K562 (cell line): ENCODE measurements at regions not wholly inside any gene's neighbourhood (a gene's known extent, or its start where the extent isn't known, plus 50 kb on each side); places are given as distances from the start of the nearest gene placed in this dataset.

ENCODE experiments used
- ATAC-seq: fragments of 200-7000 bp; cut with Tn5 transposase; 3 replicates; pipeline ENCODE4 v1.9.1; 2020; ENCODE audit warnings: moderate library complexity
- BruUV-seq: library from RNA; stranded (reverse); fragments of 400-500 nt; replicated peaks from 2 replicates; lab custom pipeline; 2021; lab: Mats Ljungman, UMichigan
- CTCF ChIA-PET: fragments of 300-600 bp; formaldehyde crosslinking; extraction: SDS; loops from one replicate; lab custom pipeline; 2021; ENCODE audit warnings: low intra/inter-chr PET ratio; lab: Yijun Ruan, JAX
- POLR2A ChIA-PET: fragments of 300-600, 350-650 bp; sonication (Branson Sonifier 250); formaldehyde crosslinking; extraction: SDS; loops from one replicate; lab custom pipeline; 2021; ENCODE audit warnings: antibody characterized with exemption, inconsistent platforms; lab: Yijun Ruan, JAX
- DNase-seq, 4 experiments: peaks; one replicate each; pipeline versions ENCODE4 v3.0.0 to v3.0.0-alpha.2; 2011 to 2018; ENCODE audit warnings: low spot score in 3 of 4, mixed read lengths in 3 of 4; ENCODE audit errors: extremely low read depth in 1 of 4
- FAIRE-seq: peaks from 2 replicates; lab custom pipeline; 2011; peaks lifted over from hg19 to GRCh38; lab: Jason Lieb, UNC
- H2AFZ ChIP-seq: 2 replicates; pipeline ENCODE4 v1.6.0; 2011; ENCODE audit warnings: low read depth, low read length, control low read depth, inconsistent platforms
- H3K27ac ChIP-seq: fragments of 200-600 bp; 3 replicates; pipeline ENCODE4 v1.8.0; 2011; ENCODE audit warnings: low read depth, mild to moderate bottlenecking, control low read depth, inconsistent platforms, low read length, moderate library complexity, mixed read lengths; ENCODE audit errors: extremely low read depth
- H3K27me3 ChIP-seq, 2 experiments: fragments of 300-600 bp in 1 of 2; 2 replicates in 1 of 2; 3 replicates in 1 of 2; pipeline versions ENCODE4 v1.6.0 to v1.8.0; 2011; ENCODE audit warnings: inconsistent platforms in 2 of 2, low read length in 2 of 2, mild to moderate bottlenecking in 1 of 2, mixed read lengths in 1 of 2, moderate library complexity in 1 of 2; ENCODE audit not compliant: control insufficient read depth in 2 of 2, insufficient read depth in 2 of 2
- H3K36me3 ChIP-seq: fragments of 300-600 bp; 3 replicates; pipeline ENCODE4 v1.8.0; 2011; ENCODE audit warnings: mild to moderate bottlenecking, low read length, inconsistent platforms; ENCODE audit not compliant: control insufficient read depth, insufficient read depth
- H3K4me1 ChIP-seq, 2 experiments: fragments of 200-600 bp in 1 of 2; replicated peaks in 1 of 2; 2 replicates in 1 of 2; 3 replicates in 1 of 2; pipeline versions ENCODE4 v1.5.1 to v1.8.0; 2011; ENCODE audit warnings: inconsistent platforms in 2 of 2, low read length in 2 of 2, mild to moderate bottlenecking in 1 of 2, mixed read lengths in 1 of 2, moderate library complexity in 1 of 2; ENCODE audit not compliant: control insufficient read depth in 2 of 2, insufficient read depth in 2 of 2
- H3K4me2 ChIP-seq: 2 replicates; pipeline ENCODE4 v1.6.1; 2011; ENCODE audit warnings: low read length, control low read depth, inconsistent platforms, mixed read lengths; ENCODE audit not compliant: insufficient read depth
- H3K4me3 ChIP-seq: fragments of 200-600 bp; sonication (generic), shearing (Covaris generic); 2 replicates; pipeline ENCODE4 v1.5.1; 2016; ENCODE audit warnings: control low read depth, inconsistent platforms
- H3K79me2 ChIP-seq: fragments of 200-600 bp; 3 replicates; pipeline ENCODE4 v1.8.0; 2011; ENCODE audit warnings: low read length, inconsistent platforms; ENCODE audit not compliant: control insufficient read depth, insufficient read depth
- H3K9ac ChIP-seq, 2 experiments: 2 replicates each; pipeline versions ENCODE4 v1.6.0 to v1.6.1; 2011; ENCODE audit warnings: low read depth in 2 of 2, low read length in 2 of 2, control low read depth in 1 of 2, inconsistent platforms in 1 of 2, mild to moderate bottlenecking in 1 of 2, mixed read lengths in 1 of 2; ENCODE audit not compliant: insufficient read depth in 1 of 2
- H3K9me1 ChIP-seq: one replicate; pipeline ENCODE4 v1.6.0; 2011; ENCODE audit warnings: inconsistent platforms, mild to moderate bottlenecking, low read length, moderate library complexity; ENCODE audit not compliant: control insufficient read depth, insufficient read depth
- H3K9me3 ChIP-seq: replicated peaks from 2 replicates; pipeline ENCODE4 v1.5.1; 2011; ENCODE audit warnings: low read depth, low read length, inconsistent platforms; ENCODE audit not compliant: control insufficient read depth, insufficient read depth
- H4K20me1 ChIP-seq: replicated peaks from 2 replicates; pipeline ENCODE4 v1.6.1; 2011; ENCODE audit warnings: low read length, inconsistent platforms, mixed read lengths; ENCODE audit not compliant: control insufficient read depth, insufficient read depth
- ATF7 ChIP-seq: fragments of 450-650 bp; IDR thresholded peaks from 2 replicates; pipeline ENCODE4 v1.7.1; 2014; ENCODE audit warnings: mild to moderate bottlenecking, moderate library complexity
- EHMT2 ChIP-seq: fragments of 450-650 bp; IDR thresholded peaks from 2 replicates; pipeline ENCODE4 v1.6.1; 2018; ENCODE audit warnings: antibody characterized with exemption
- ETV5 ChIP-seq: sonication (generic); formaldehyde crosslinking; IDR thresholded peaks from 2 replicates; pipeline ENCODE4 v1.4.0; 2020; ENCODE audit warnings: low read depth, mild to moderate bottlenecking, missing genetic modification reagents
- GTF2F1 ChIP-seq: IDR thresholded peaks from 2 replicates; pipeline ENCODE4 v1.6.1; 2011; ENCODE audit warnings: low read depth, low read length, improper control_type of control experiment
- HDAC8 ChIP-seq: fragments of 450-650 bp; IDR thresholded peaks from 2 replicates; pipeline ENCODE4 v1.6.1; 2016; ENCODE audit warnings: mild to moderate bottlenecking, missing genetic modification characterization, moderate library complexity, missing compliant biosample characterization
- HMG20B ChIP-seq: fragments of 250-450 bp; sonication (Bioruptor Pico); IDR thresholded peaks from 2 replicates; pipeline ENCODE4 v1.5.0; 2021; ENCODE audit warnings: mild to moderate bottlenecking
- KDM4B ChIP-seq, 2 experiments: fragments of 450-650 bp in 1 of 2; sonication (generic) in 1 of 2; IDR thresholded peaks; 2 replicates each; pipeline ENCODE4 v1.6.1; 2016 to 2017; ENCODE audit warnings: borderline replicate concordance in 2 of 2, antibody characterized with exemption in 1 of 2, low read depth in 1 of 2, mild to moderate bottlenecking in 1 of 2
- MTF1 ChIP-seq: fragments of 250-450 bp; sonication (Bioruptor Pico); IDR thresholded peaks from 2 replicates; pipeline ENCODE4 v1.9.0; 2021; ENCODE audit warnings: moderate library complexity, mild to moderate bottlenecking, inconsistent platforms, borderline replicate concordance
- SNRNP70 ChIP-seq: fragments of 200-400 bp; formaldehyde crosslinking; optimal IDR thresholded peaks from 2 replicates; pipeline ENCODE3; 2017; ENCODE audit warnings: low read depth, low read length
- STAT5A ChIP-seq: IDR thresholded peaks from 2 replicates; pipeline ENCODE4 v1.6.1; 2012; ENCODE audit warnings: low read length, inconsistent platforms, borderline replicate concordance
- ZBTB34 ChIP-seq: fragments of 250-450 bp; sonication (Bioruptor Pico); IDR thresholded peaks from 2 replicates; pipeline ENCODE4 v1.8.0; 2021; ENCODE audit warnings: mild to moderate bottlenecking, moderate library complexity
- ZC3H4 ChIP-seq: sonication (generic); formaldehyde crosslinking; IDR thresholded peaks from 2 replicates; pipeline ENCODE4 v1.9.0; 2021; ENCODE audit warnings: missing genetic modification reagents, borderline replicate concordance
- ZNF174 ChIP-seq: fragments of 250-450 bp; sonication (Bioruptor Pico); IDR thresholded peaks from 2 replicates; pipeline ENCODE4 v1.4.0; 2020; ENCODE audit warnings: mild to moderate bottlenecking
- ZNF197 ChIP-seq: fragments of 200-800 bp; sonication (Bioruptor generic); IDR thresholded peaks from 2 replicates; pipeline ENCODE4 v1.6.1; 2016; ENCODE audit warnings: low read depth, missing genetic modification characterization, missing compliant biosample characterization
- ZNF384 ChIP-seq: IDR thresholded peaks from 2 replicates; pipeline ENCODE4 v1.6.1; 2012; ENCODE audit warnings: low read depth, low read length, improper control_type of control experiment
- ZNF445 ChIP-seq: fragments of 250-450 bp; sonication (Bioruptor Pico); IDR thresholded peaks from 2 replicates; pipeline ENCODE4 v1.4.0; 2020; ENCODE audit warnings: low read depth, mild to moderate bottlenecking, moderate library complexity
- WGBS: fragments of 100-300 bp; shearing (Covaris generic); methylation state at CpG from one replicate; pipeline ENCODE4 v1.1.6; 2016; ENCODE audit warnings: low coverage, mixed read lengths; ENCODE audit not compliant: insufficient coverage; ENCODE audit errors: missing lambda C conversion rate; 5-methylcytosine and 5-hydroxymethylcytosine counted together
- in situ Hi-C: fragments of 300-500 bp; cut with MboI; formaldehyde crosslinking; loops from 4 replicates; pipeline ENCODE4 v1.15.0; 2018; ENCODE audit warnings: inconsistent platforms, mixed read lengths
- intact Hi-C: fragments of 100-400 bp; cut with micrococcal nuclease; formaldehyde crosslinking; loops from 2 replicates; pipeline ENCODE4 v1.14.2; 2022
- TF ChIP-seq, protein P1 (sequence below): sonication (generic); formaldehyde crosslinking; IDR thresholded peaks from 2 replicates; pipeline ENCODE4 v1.8.0; 2023; ENCODE audit warnings: mild to moderate bottlenecking, missing genetic modification reagents
- TF ChIP-seq, protein P2 (sequence below): fragments of 250-450 bp; sonication (Bioruptor Pico); IDR thresholded peaks from 2 replicates; pipeline ENCODE4 v1.5.0; 2020; ENCODE audit warnings: mild to moderate bottlenecking

DNA sequence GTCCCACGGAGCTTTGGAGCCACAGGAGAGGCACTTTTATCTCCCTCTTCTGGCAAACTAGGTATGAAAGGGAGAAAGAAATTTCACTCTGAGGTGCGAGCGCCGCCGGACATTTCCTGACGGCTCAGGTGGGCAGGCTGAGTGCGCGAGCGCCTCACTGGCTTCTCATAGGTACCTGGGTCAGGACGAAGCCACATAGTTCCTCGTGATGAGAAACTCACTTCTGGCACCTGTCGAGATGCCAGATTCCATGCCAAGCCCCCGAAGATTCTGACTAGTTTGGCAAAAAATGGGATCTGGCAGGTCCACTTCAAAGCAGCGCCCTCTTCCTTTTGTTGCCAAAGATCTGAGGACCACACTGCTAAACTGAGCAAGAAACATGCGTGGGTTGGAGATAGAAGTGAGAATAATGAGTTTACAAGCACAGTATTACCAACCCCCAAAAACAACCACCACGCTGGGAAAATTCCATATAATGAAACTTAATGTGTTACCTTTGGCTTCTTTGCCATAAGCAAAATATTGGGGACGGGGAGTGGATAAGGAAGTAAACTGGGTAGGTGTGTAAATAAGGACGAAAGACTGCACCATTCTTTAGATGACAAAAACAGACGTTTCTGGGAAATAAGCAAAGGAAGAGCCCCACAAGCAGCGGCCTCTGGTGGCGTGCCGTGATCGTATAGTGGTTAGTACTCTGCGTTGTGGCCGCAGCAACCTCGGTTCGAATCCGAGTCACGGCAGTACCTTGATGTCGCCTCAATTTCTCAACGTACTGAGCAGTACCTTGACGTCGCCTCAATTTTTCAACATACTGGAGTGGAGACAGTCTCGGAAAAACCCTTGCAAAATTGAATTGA is 89.8 kb upstream of the PRSS16 start:
- Histone ChIP-seq H4K20me1 (no peaks in the 10 kb centered on the region), H3K36me3 (no peaks in the 10 kb centered on the region), H3K9me1 (no peaks in the 10 kb centered on the region), H3K9me3 (no peaks in the 10 kb centered on the region), H3K79me2 (no peaks in the 10 kb centered on the region), H3K27me3 (no peaks in the 10 kb centered on the region), H2AFZ (peak overlapping the region; percentile 93), H3K4me1 (peaks cover 10% of the 10 kb centered on the region in 2 experiments; a peak in 3 of 5 replicates), H3K4me3 (peak overlapping the region; percentile 54), H3K9ac (peak overlapping the region; percentile 70 to 91), H3K4me2 (peak overlapping the region; percentile 91), H3K27ac (peak overlapping the region; percentile 46)
- ChIA-PET CTCF (interaction anchor here (0.7 to 2.8 kb wide), 7 partner anchors 26 to 984 kb away, joined by 3 to 16 read pairs (median 3); no protein-coding TSS in a partner anchor), POLR2A (interaction anchor here (0.6 to 3.5 kb wide), 4 partner anchors 9 to 25 kb away, joined by 4 to 69 read pairs (median 8); a partner anchor contains a TSS)
- intact Hi-C loops = loop anchor here (1.0 to 5.0 kb wide), 4 partner anchors 8 to 550 kb away; no protein-coding TSS in a partner anchor
- in situ Hi-C loops = no loop called here
- DNase-seq = peak; percentile 63 to 93 (median 70)
- FAIRE-seq = peak; percentile 84
- TSS peak; percentile 70 for BruUV-seq
- peak; percentile 87 for ATAC-seq
- WGBS = under 1% methylated on average over 34 of the region's 34 CpGs
- no peak for TF ChIP-seq ZC3H4 (CRISPR knock-in tag)
- TF ChIP-seq KDM4B (IDR thresholded peaks at IDR 0.05; ENCODE audit: borderline replicate concordance in 2 of 2, low read depth in 1 of 2) = no peak
- TF ChIP-seq STAT5A = peak; percentile 33; the same call in 1 of the 2 replicates
- TF ChIP-seq ETV5 (CRISPR knock-in tag) = peak; percentile 66; the same call in 1 of the 2 replicates
- TF ChIP-seq EHMT2 = no peak; the same call in 1 of the 2 replicates
- TF ChIP-seq, protein P1, sequence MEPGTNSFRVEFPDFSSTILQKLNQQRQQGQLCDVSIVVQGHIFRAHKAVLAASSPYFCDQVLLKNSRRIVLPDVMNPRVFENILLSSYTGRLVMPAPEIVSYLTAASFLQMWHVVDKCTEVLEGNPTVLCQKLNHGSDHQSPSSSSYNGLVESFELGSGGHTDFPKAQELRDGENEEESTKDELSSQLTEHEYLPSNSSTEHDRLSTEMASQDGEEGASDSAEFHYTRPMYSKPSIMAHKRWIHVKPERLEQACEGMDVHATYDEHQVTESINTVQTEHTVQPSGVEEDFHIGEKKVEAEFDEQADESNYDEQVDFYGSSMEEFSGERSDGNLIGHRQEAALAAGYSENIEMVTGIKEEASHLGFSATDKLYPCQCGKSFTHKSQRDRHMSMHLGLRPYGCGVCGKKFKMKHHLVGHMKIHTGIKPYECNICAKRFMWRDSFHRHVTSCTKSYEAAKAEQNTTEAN (CRISPR knock-in tag) = no peak
- no peak for TF ChIP-seq MTF1 (CRISPR knock-in tag)
- no peak for TF ChIP-seq ZNF384
- no peak for TF ChIP-seq ZNF174 (CRISPR knock-in tag)
- TF ChIP-seq, protein P2, sequence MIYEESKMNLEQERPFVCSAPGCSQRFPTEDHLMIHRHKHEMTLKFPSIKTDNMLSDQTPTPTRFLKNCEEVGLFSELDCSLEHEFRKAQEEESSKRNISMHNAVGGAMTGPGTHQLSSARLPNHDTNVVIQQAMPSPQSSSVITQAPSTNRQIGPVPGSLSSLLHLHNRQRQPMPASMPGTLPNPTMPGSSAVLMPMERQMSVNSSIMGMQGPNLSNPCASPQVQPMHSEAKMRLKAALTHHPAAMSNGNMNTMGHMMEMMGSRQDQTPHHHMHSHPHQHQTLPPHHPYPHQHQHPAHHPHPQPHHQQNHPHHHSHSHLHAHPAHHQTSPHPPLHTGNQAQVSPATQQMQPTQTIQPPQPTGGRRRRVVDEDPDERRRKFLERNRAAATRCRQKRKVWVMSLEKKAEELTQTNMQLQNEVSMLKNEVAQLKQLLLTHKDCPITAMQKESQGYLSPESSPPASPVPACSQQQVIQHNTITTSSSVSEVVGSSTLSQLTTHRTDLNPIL (CRISPR knock-in tag) = no peak
- TF ChIP-seq SNRNP70 = no peak
- TF ChIP-seq ZNF445 = no peak
- TF ChIP-seq GTF2F1 = no peak
- TF ChIP-seq HMG20B (CRISPR knock-in tag) = no peak
- no peak for TF ChIP-seq HDAC8 (tag)
- TF ChIP-seq ZNF197 (CRISPR knock-in tag) = peak; percentile 85; the same call in 1 of the 2 replicates
- TF ChIP-seq ATF7 = peak; percentile 83
- TF ChIP-seq ZBTB34 (CRISPR knock-in tag) = no peak
